AG10803 (cell line): ENCODE measurements at regions not wholly inside any gene's neighbourhood (a gene's known extent, or its start where the extent isn't known, plus 50 kb on each side); places are given as distances from the start of the nearest gene placed in this dataset.
"Not testable (repeated sequence)": the region's sequence is repeated elsewhere in the genome, so short reads cannot be mapped to it uniquely, and the experiment has no call there.

Experiments
- DNase-seq: peaks from one replicate; pipeline ENCODE4 v3.0.0; 2010; ENCODE audit warnings: low read depth
- H3K4me3 ChIP-seq: 2 replicates; pipeline ENCODE4 v1.5.1; 2011; ENCODE audit warnings: mild to moderate bottlenecking, low read length, control low read depth
- CTCF ChIP-seq: conservative IDR thresholded peaks from 2 replicates; pipeline ENCODE4 v1.5.1; 2011; ENCODE audit warnings: mild to moderate bottlenecking, low read length, control low read depth, inconsistent platforms

- no peak for DNase-seq
- H3K4me3 ChIP-seq: no peak overlapping the region
- no peak for TF ChIP-seq CTCF
Measured at GRCh38 chr1:219071209-219071608, 102.5 kb upstream of the LYPLAL1 start.

GRCh38 chr1:219072329-219072728 is 101.3 kb upstream of the LYPLAL1 start:
- no peak overlapping the region for H3K4me3 ChIP-seq
- no peak for DNase-seq
- TF ChIP-seq CTCF: no peak

- DNase-seq: no peak
- H3K4me3 ChIP-seq: no peak overlapping the region
- TF ChIP-seq CTCF: no peak
Measured at GRCh38 chr1:219074084-219074728, 99.5 kb upstream of the LYPLAL1 start.

GRCh38 chr1:219075121-219075879 is 98.4 kb upstream of the LYPLAL1 start:
- no peak overlapping the region for H3K4me3 ChIP-seq
- no peak for TF ChIP-seq CTCF
- DNase-seq: no peak

- H3K4me3 ChIP-seq: no peak overlapping the region
- DNase-seq: no peak
- TF ChIP-seq CTCF: no peak
Measured at GRCh38 chr1:219076326-219076937, 97.2 kb upstream of the LYPLAL1 start.

GRCh38 chr1:219077767-219078166 is 95.9 kb upstream of the LYPLAL1 start:
- H3K4me3 ChIP-seq, DNase-seq: not testable (repeated sequence)

GRCh38 chr1:219081943-219082925 is 91.4 kb upstream of the LYPLAL1 start:
- H3K4me3 ChIP-seq: no peak overlapping the region
- no peak for DNase-seq
- no peak for TF ChIP-seq CTCF
